ENCODE measurements at regions not wholly inside any gene's neighbourhood (a gene's known extent, or its start where the extent isn't known, plus 50 kb on each side); places are given as distances from the start of the nearest gene placed in this dataset.

DNA sequence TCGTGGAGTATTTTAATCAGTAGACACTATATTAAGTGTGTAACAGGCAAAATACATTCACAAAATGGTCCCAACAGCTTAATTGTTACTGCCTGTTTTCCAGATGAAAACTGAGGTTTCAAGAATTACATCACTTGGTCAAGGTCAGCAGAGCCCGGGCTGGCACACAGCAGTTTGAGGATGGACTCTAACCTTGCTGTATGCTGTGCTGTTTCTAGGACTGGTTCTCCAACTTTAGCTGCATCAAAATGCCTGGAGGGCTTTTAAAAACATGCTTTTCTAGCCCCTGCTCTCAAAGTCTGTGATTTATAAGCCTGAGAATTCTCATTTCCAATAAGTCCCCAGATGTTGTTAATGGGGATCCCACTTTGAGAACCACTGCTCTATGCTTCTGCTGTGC, 247.1 kb upstream of the FZD8 start:
- no peaks in the 10 kb centered on the region for H3K27me3 Mint-ChIP-seq (ENCODE audit: unreplicated experiment)
- H3K9me3 Mint-ChIP-seq (ENCODE audit: unreplicated experiment) = no peaks in the 10 kb centered on the region
- peaks cover 4% of the 10 kb centered on the region for H3K36me3 Mint-ChIP-seq (ENCODE audit: low read depth, unreplicated experiment)
- no peak overlapping the region for H3K4me3 Mint-ChIP-seq (ENCODE audit: unreplicated experiment)
- H3K4me1 Mint-ChIP-seq (ENCODE audit: unreplicated experiment) = peaks cover 31% of the 10 kb centered on the region
- TF ChIP-seq, protein P1, sequence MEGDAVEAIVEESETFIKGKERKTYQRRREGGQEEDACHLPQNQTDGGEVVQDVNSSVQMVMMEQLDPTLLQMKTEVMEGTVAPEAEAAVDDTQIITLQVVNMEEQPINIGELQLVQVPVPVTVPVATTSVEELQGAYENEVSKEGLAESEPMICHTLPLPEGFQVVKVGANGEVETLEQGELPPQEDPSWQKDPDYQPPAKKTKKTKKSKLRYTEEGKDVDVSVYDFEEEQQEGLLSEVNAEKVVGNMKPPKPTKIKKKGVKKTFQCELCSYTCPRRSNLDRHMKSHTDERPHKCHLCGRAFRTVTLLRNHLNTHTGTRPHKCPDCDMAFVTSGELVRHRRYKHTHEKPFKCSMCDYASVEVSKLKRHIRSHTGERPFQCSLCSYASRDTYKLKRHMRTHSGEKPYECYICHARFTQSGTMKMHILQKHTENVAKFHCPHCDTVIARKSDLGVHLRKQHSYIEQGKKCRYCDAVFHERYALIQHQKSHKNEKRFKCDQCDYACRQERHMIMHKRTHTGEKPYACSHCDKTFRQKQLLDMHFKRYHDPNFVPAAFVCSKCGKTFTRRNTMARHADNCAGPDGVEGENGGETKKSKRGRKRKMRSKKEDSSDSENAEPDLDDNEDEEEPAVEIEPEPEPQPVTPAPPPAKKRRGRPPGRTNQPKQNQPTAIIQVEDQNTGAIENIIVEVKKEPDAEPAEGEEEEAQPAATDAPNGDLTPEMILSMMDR (IDR thresholded peaks at IDR 0.05; ENCODE audit: unreplicated experiment) = no peak
- H3K27ac Mint-ChIP-seq (ENCODE audit: unreplicated experiment) = peak overlapping the region; percentile 96
- no peak for DNase-seq (ENCODE audit: low spot score)

DNA sequence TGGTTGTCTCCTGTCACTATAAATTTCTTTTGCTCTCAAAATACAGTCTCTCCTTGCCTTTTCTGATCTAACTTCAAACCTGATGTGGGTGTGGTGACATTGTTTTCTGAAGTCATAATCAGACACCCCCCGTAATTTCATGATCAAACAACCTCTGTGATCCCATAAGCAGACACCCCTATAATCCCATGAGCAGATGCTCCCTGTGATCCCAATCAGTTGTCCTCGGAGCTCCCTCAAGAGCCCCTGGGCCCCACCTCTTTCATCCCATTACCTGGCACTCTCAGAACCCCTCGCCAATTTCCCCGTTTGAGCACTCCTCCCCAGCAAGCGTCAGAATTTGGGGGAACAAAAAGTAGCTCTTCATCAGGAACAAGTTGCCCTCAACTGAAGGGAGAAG, 246.3 kb upstream of the FZD8 start:
- H3K9me3 Mint-ChIP-seq (ENCODE audit: unreplicated experiment) = no peaks in the 10 kb centered on the region
- H3K4me1 Mint-ChIP-seq (ENCODE audit: unreplicated experiment) = peaks cover 31% of the 10 kb centered on the region
- peaks cover 4% of the 10 kb centered on the region for H3K36me3 Mint-ChIP-seq (ENCODE audit: low read depth, unreplicated experiment)
- no peak overlapping the region for H3K4me3 Mint-ChIP-seq (ENCODE audit: unreplicated experiment)
- no peak for DNase-seq (ENCODE audit: low spot score)
- TF ChIP-seq, protein P1 (IDR thresholded peaks at IDR 0.05; ENCODE audit: unreplicated experiment) = no peak
- no peaks in the 10 kb centered on the region for H3K27me3 Mint-ChIP-seq (ENCODE audit: unreplicated experiment)
- no peak overlapping the region for H3K27ac Mint-ChIP-seq (ENCODE audit: unreplicated experiment)

DNA sequence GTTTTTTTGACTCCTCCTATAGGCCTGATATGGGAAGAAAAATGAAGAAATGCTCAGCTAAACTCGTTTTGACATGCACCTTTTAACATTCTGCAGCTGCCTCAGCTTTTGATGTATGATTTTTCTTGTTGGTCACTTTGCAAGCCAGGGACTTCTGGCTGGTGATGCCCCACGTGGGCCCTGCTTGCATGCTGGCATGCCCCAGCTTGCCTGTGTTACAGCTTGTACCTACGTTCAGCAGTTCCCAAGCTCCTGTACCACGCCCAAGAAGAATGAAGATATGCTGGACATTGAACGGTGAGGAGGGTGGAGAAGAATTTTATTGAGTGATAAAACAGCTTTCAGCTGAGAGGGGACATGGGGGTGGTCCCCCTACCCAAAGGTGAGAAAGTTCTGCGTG, 245.6 kb upstream of the FZD8 start:
- Mint-ChIP-seq H3K36me3 (ENCODE audit: low read depth, unreplicated experiment) (peaks cover 4% of the 10 kb centered on the region), H3K27me3 (ENCODE audit: unreplicated experiment) (no peaks in the 10 kb centered on the region), H3K27ac (ENCODE audit: unreplicated experiment) (no peak overlapping the region), H3K4me1 (ENCODE audit: unreplicated experiment) (peaks cover 31% of the 10 kb centered on the region), H3K9me3 (ENCODE audit: unreplicated experiment) (no peaks in the 10 kb centered on the region), H3K4me3 (ENCODE audit: unreplicated experiment) (no peak overlapping the region)
- TF ChIP-seq, protein P1 (IDR thresholded peaks at IDR 0.05; ENCODE audit: unreplicated experiment) = no peak
- DNase-seq (ENCODE audit: low spot score) = no peak

DNA sequence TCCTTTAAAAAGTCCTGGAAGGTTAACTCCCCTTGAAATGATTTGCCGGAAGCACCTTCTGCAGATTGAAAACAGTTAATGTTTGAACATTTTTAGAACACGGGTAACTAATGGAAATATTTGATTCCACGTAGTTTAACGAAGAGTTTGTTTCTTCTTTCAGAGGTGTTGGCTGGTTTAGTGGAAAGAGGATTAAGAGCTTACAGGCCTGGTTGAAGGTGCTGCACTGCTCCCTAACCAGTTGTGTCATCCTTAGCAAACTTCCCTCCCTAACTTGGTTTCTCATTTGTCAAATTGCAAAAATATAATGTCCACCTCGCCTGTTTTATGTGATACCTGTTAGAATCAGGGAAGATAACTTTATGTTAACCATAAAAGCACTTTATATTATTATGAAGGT, 243.0 kb upstream of the FZD8 start:
- H3K36me3 Mint-ChIP-seq (ENCODE audit: low read depth, unreplicated experiment) = peaks cover 4% of the 10 kb centered on the region
- H3K27ac Mint-ChIP-seq (ENCODE audit: unreplicated experiment) = no peak overlapping the region

DNA sequence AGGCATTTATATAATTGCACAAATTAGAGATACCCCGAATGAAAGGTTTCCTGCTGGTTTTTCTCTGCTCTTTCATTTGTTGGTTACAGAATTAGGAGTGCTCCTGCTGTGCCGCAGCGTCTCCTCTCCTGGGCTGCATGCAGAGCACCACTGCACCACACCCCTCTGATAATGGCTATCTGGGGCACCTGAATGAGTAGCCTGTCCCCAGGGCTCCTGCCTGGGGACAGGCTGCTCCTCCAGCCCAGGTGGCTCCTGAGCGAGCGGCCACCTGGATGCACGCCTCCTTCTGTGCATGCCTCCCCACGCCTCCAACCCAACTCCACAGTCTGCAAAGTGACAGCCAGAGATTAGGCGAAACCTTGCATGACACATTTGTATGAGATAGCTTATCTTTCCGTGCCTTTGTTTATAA, 242.6 kb upstream of the FZD8 start:
- TF ChIP-seq, protein P1 (IDR thresholded peaks at IDR 0.05; ENCODE audit: unreplicated experiment) = no peak
- H3K4me3 Mint-ChIP-seq (ENCODE audit: unreplicated experiment) = no peak overlapping the region
- no peaks in the 10 kb centered on the region for H3K27me3 Mint-ChIP-seq (ENCODE audit: unreplicated experiment)
- no peaks in the 10 kb centered on the region for H3K9me3 Mint-ChIP-seq (ENCODE audit: unreplicated experiment)
- DNase-seq (ENCODE audit: low spot score) = no peak
- peaks cover 19% of the 10 kb centered on the region for H3K4me1 Mint-ChIP-seq (ENCODE audit: unreplicated experiment)
- H3K27ac Mint-ChIP-seq (ENCODE audit: unreplicated experiment) = no peak overlapping the region
- peaks cover 4% of the 10 kb centered on the region for H3K36me3 Mint-ChIP-seq (ENCODE audit: low read depth, unreplicated experiment)

More for the DNA sequence above, 243.0 kb upstream of the FZD8 start:
- H3K4me3 Mint-ChIP-seq (ENCODE audit: unreplicated experiment) = no peak overlapping the region
- no peak for DNase-seq (ENCODE audit: low spot score)
- H3K9me3 Mint-ChIP-seq (ENCODE audit: unreplicated experiment) = no peaks in the 10 kb centered on the region
- TF ChIP-seq, protein P1 (IDR thresholded peaks at IDR 0.05; ENCODE audit: unreplicated experiment) = no peak
- H3K27me3 Mint-ChIP-seq (ENCODE audit: unreplicated experiment) = no peaks in the 10 kb centered on the region
- peaks cover 23% of the 10 kb centered on the region for H3K4me1 Mint-ChIP-seq (ENCODE audit: unreplicated experiment)

All from endothelial cell (in vitro differentiated cells).